Hematopoietic multipotent progenitor cell treated with erythropoietin and hydrocortisone succinate and interleukin-3 and kit ligand, for 8 days (in vitro differentiated cells): ENCODE measurements at regions not wholly inside any gene's neighbourhood (a gene's known extent, or its start where the extent isn't known, plus 50 kb on each side); places are given as distances from the start of the nearest gene placed in this dataset.

Experiments
- DNase-seq: peaks from one replicate; pipeline ENCODE4 v3.0.0-alpha.2; 2015

- no peak for DNase-seq
These were observed 942.9 kb upstream of the EPHA7 start for GRCh38 chr6:94362061-94362864.

GRCh38 chr6:94361304-94362060 lies 942.1 kb upstream of the EPHA7 start:
- DNase-seq: no peak

- no peak for DNase-seq
These were observed 938.1 kb upstream of the EPHA7 start for GRCh38 chr6:94357381-94357980.

DNA sequence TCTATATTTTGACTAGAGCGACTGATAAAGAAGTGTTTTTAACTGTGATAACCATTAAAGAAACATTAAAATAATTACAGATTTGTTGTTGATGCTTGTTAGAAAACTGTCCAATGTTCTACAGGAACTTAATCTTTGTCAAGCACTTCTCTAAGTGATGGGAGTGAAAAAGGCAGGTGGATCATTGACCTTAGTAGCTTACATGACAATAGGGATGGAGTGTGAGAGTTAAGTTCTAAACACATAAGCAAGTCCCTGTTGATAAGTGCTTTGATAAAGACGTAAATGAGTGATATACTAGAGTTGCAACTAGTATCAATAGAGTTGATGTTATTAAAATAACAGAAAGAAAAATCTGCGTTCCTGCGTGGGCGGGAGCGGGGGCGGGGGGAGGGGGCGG lies 931.5 kb upstream of the EPHA7 start:
- no peak for DNase-seq

- DNase-seq: no peak
These were observed 929.9 kb upstream of the EPHA7 start for GRCh38 chr6:94349227-94349626.

DNA sequence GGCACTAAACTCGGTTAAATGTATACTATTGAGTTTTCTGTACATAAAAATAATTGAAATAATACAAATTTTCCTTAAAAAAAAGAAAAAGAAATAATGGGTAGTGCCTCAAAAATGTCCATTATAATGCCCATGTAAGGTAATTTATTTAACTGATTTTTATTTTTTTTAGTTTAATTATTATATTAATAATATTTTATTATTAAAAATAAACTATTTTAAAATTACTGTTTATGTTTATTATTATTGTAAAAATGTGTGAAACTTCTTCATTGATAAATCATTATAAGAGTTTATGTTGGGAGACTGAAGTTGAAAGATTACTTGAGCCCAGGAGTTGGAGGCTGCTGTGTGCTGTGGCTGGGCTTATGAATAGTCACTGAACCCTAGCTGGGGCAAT lies 925.5 kb upstream of the EPHA7 start:
- DNase-seq: no peak

GRCh38 chr6:94341173-94341572 lies 921.8 kb upstream of the EPHA7 start:
- DNase-seq: no peak

DNA sequence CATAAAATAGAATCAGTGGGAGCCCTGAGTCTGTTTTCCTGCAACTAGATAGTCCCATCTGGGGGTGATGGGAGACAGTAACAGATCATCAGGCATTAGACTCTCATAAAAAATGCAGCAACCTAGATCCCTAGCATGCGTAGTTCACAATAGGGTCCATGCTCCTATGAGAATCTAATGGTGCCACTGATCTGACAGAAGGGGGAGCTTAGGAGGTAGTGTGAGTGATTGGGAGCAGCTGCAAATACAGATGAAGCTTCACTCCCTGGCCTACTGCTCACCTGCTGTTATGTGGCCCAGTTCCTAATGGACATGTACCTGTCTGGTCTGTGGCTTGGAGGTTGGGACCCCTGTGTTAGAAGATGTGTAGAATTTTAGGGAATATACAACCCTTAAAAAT lies 904.5 kb upstream of the EPHA7 start:
- DNase-seq: peak; percentile 2

DNA sequence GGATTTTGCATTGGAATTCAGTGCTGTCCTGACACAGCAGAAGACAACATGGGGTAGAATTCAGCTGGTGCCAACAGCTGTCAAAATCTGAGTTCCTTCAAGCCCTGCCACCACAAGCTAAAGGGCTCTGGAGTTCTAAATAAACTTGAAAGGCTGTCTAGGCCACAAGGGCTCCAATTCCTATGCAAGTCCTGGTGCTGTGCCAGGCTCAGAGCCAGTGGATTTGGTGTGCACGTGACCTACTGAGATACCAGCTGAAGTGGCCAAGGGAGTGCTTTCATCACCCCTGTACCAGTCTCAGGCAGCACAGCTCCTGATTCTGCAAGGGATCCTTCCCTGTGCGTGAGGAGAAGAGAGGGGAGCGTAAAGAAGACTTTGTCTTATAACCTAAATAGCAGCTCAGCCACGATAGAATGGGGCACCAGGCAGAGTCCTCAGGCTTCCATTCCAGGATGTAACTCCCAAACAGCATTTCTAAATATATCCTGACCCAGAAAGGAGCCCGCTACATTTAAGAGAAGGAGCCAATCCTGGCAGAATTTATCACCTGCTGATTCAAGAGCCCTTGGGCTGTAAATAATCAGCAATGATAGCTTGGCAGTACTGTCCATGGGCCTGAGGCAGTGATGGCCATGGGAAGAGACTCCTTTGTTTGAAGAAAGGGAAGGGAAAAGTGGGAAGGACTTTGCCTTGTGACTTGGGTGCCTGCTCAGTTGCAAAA lies 881.2 kb upstream of the EPHA7 start:
- no peak for DNase-seq

DNA sequence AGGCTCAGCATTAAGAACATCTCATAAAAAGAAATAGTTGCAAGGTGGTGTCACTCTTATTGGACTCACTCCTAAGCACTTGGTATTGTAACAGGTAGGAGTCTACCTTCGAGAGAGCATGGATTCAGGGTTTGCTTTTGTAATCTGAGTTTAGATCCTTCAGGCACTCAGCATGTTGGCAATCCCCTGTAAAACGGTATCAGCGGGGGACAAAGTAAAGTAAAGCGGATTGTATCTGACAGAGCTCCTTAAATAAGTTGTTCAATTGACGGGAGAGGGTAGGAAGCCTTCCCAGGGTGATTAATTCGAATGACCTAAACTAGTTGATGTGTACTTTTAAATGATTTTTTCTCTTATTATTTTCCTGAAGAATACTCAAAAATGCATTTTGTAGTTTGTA lies 869.8 kb upstream of the EPHA7 start:
- DNase-seq: no peak

DNA sequence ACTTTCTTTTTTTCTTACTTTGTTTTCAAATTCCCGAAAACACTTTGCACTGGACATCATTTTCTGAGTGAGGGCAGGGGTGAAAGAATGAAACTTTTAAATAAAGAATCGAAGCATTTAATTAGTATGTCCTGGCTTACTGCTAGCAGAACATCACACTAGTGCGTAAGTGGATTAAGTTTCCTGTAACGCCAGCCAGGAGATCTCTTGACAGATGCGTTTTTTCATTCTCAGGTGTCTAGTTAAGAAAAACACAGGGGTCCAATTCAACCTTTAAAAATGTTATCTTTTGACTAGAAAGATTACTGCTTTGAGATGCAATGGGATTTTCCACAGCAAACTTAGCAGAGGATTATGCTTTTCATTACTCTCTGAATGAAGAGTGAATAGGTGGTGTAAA lies 858.8 kb upstream of the EPHA7 start:
- no peak for DNase-seq

DNA sequence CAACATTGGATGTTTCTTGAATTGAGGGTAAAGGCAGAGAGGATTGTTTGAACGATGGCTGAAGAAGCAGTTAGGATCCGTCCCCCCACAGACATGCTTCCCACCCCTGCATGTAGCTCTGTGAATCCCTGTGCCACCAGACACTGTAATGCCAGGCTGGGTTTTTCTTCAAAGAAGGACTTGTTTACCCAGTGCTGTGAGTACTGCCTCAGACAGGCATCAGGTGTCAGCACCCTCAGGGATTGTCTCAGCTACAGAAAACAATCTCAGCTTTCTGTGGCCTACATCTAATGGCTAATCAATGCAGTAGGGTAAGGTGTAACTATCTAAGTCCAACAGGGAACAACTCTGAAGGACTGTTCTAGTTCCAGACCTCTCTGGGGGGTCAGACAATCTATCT lies 853.0 kb upstream of the EPHA7 start:
- DNase-seq: no peak

DNA sequence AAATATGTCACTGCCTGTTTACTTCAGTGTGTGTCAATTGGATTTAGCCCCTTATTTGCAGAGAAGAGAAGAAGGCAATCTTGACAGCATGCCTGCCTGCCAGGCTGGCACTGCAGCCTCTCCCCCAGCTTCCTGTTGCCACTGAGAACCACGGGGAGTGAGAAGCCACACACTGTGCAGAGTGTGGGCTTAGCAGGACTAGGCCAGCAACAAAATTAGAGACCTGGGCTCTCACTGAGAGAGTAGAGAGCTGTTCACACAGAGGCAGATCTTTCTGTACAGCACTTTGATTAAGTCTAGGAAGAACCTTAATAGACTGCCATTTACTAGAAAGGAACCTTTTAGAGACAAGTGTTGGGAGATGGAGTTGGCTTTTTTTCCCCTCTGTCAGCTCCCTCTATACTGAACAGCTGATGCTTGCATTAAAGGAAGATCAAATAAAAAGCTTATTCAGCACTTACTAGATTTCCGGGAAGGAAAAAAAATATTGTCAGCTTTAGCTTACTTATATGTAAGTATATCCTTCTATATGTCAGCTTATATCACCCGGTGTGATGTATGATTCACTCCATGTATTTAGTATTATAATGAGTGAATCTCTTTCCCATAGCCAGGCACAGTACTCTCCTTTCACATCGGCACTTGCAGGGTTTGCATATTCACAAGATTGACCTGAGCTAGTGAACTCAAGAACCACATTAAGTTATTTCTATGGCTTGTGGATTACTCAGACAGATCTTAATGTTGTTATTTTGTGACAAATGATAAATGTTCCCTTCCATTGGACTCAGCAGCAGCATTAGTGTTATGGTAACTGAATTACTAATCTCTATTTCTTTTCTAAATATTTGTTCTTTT lies 851.0 kb upstream of the EPHA7 start:
- no peak for DNase-seq

- DNase-seq: no peak
These were observed 849.9 kb upstream of the EPHA7 start for GRCh38 chr6:94269256-94269655.

GRCh38 chr6:94260765-94261164 lies 841.4 kb upstream of the EPHA7 start:
- no peak for DNase-seq

- DNase-seq: no peak
These were observed 835.3 kb upstream of the EPHA7 start for GRCh38 chr6:94254689-94255088.

GRCh38 chr6:94251878-94252277 lies 832.5 kb upstream of the EPHA7 start:
- no peak for DNase-seq

GRCh38 chr6:94245395-94245794 lies 826.0 kb upstream of the EPHA7 start:
- DNase-seq: no peak

DNA sequence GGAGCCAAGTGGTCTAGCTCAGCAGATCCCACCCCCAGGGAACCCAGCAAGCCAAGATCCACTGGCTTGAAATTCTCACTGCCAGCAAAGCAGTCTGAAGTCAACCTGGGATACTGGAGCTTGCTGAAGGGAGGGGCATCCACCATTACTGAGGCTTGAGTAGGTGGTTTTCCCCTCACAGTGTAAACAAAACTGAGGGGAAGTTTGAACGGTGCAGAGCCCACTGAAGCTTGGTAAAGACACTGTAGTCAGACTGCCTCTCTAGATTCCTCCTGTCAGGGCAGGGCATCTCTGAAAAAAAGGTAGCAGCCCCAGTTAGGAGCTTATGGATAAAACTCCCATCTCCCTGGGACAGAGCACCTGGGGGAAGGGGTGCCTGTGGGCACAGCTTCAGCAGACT lies 819.5 kb upstream of the EPHA7 start:
- DNase-seq: no peak

DNA sequence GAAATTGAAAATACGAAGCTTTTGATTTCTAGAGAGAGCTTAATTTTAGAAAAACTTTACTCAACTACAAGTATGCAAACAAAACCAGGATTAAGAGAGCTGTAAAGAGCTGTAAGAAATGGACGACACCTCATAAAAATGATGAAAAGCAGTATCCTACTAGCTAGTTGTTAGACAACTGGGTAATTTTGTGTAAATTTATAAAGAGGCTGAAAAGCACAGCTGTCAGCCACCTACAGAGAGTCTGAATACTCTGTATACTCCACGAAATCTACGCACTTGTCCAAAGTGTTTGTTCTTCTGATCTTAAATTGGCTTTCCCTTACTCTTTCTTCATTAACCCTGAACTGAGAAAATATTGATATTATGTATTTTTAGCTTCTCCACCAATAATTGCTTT lies 808.4 kb upstream of the EPHA7 start:
- DNase-seq: no peak

- DNase-seq: no peak
These were observed 798.5 kb upstream of the EPHA7 start for GRCh38 chr6:94217836-94218235.

DNA sequence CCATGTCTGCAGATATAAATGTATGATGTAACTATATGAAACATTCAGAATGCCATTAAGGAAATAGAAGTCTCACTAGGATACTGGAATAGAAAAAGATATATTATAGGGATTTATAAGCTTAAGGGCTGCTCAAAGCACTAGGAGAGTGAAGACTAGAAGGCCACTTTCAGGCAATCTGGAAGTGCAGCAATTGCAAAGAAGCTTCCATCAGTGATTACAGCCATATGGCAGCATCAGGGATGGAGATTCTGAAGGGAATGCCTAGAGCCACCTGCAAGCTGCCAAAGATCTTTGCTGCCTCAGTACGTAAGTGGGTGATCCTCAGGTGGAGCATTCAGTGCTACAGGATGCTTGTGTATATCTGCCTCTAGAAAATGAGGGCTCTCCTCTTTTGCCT lies 796.2 kb upstream of the EPHA7 start:
- no peak for DNase-seq
